ENCODE measurements at regions not wholly inside any gene's neighbourhood (a gene's known extent, or its start where the extent isn't known, plus 50 kb on each side); places are given as distances from the start of the nearest gene placed in this dataset.

DNA sequence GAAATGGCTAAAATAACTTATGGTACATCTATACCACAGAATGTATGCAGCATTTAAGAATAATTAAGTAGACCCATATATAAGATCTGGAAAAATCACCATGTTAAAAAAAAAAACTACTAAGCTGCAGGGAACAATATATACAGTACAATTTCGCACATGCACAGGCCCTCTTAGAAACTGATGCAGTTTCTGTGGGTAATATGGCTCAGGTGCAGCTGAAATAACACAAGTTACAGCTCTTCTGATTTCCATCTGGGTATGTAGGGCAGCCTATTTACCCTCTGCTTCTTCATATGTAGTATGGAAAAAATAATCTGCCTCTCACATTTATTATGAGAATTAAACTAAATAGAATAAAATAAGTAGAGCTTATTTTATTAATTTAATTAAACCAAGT is 82.9 kb downstream of the YIPF5 start:
- no peak for DNase-seq (ENCODE audit: low read depth)

DNA sequence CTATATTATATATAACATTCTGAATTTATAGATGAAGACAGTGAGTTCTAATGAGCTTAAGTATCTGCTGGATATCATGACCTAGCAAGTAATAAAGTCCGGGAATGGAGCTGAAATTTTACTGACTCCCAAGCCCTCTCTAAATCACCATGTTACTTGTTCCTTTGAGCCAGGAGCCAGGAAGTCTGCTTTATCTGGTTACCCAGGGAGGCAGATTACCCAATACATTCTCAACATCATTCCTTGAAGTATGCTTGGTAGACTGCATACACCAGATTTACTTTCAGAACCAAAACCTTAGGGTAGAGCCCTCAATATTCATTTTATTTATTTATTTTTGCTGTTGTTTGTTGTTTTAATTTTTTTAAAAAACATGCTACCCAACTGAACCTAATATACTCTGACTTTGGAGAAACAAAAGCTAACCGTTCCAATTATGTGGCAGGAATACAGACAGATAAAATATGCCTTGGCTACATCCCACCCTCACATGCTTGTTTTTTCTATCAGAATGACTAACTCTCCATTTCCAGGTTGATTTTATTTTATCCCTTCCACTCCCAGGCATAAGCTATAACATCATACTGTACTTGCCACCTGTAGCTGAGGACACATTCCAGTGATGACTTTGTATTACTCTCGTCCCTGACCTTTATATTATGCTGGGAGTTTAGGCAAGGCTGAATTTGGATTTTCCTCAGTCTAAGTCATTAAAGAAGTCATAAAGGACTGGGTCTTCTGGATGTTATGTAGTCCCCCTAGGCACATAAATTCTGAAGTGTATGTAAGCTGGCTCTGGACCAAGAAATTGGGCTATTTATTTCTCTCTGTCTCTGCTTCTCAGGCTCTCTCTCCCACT is 82.0 kb downstream of the YIPF5 start:
- TF ChIP-seq, protein P1, sequence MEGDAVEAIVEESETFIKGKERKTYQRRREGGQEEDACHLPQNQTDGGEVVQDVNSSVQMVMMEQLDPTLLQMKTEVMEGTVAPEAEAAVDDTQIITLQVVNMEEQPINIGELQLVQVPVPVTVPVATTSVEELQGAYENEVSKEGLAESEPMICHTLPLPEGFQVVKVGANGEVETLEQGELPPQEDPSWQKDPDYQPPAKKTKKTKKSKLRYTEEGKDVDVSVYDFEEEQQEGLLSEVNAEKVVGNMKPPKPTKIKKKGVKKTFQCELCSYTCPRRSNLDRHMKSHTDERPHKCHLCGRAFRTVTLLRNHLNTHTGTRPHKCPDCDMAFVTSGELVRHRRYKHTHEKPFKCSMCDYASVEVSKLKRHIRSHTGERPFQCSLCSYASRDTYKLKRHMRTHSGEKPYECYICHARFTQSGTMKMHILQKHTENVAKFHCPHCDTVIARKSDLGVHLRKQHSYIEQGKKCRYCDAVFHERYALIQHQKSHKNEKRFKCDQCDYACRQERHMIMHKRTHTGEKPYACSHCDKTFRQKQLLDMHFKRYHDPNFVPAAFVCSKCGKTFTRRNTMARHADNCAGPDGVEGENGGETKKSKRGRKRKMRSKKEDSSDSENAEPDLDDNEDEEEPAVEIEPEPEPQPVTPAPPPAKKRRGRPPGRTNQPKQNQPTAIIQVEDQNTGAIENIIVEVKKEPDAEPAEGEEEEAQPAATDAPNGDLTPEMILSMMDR (conservative IDR thresholded peaks at IDR 0.05; ENCODE audit: low read depth, low read length) = no peak
- DNase-seq (ENCODE audit: low read depth) = no peak
- H3K4me3 ChIP-seq (ENCODE audit: low read depth, low read length) = no peak overlapping the region

More for the DNA sequence above, 82.9 kb downstream of the YIPF5 start:
- TF ChIP-seq, protein P1 (conservative IDR thresholded peaks at IDR 0.05; ENCODE audit: low read depth, low read length) = no peak
- no peak overlapping the region for H3K4me3 ChIP-seq (ENCODE audit: low read depth, low read length)

DNA sequence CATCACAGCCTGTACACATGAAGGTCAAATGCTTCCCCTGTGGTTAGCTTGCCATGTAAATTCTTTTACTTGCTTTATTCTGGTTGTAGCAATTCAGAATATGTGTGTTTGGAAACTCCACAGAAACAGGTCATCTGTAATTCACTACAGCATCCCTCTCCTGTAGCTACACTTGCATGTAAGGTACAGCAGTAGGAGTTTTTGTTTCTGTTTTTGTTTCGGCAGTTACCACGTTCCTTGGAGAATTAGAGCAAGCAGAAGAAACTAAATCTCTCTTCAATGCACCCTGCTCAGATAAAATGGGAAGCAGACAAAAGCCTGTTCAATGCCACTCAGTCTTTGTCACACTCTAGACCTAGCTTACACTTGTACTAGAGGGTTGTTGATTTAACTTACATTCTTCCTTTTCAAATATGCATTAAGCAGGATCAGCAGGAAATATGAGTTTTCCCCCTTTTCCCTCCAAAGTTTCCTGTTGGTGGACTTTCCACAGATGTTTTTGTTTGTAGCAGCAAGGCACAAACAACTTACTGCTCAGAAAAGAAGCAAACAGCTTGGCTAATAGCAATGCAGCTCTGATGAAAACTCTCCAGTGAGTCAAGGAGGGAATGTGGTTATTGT is 80.9 kb downstream of the YIPF5 start:
- TF ChIP-seq, protein P1 (conservative IDR thresholded peaks at IDR 0.05; ENCODE audit: low read depth, low read length) = no peak
- no peak for DNase-seq (ENCODE audit: low read depth)
- no peak overlapping the region for H3K4me3 ChIP-seq (ENCODE audit: low read depth, low read length)

DNA sequence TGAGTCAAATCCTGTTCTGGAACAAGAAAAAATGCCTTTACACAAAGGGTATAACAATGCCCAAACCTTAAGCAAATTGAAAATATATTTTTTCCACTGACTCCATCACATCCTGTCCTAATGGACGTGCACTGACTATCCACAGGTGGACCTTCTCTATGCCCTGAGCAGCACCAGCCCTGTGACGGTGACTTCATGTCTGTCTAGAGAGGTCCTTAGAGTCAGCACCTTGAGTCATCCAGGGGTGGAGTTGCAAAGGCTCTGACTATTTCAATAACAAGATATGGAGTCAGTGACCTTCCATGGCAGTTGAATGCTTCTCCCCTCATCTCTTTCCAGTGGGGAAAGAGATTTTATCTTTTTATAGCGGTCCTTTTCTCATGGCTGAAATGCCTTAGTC is 78.0 kb downstream of the YIPF5 start:
- no peak for DNase-seq (ENCODE audit: low read depth)
- H3K4me3 ChIP-seq (ENCODE audit: low read depth, low read length) = no peak overlapping the region
- TF ChIP-seq, protein P1 (conservative IDR thresholded peaks at IDR 0.05; ENCODE audit: low read depth, low read length) = no peak

DNA sequence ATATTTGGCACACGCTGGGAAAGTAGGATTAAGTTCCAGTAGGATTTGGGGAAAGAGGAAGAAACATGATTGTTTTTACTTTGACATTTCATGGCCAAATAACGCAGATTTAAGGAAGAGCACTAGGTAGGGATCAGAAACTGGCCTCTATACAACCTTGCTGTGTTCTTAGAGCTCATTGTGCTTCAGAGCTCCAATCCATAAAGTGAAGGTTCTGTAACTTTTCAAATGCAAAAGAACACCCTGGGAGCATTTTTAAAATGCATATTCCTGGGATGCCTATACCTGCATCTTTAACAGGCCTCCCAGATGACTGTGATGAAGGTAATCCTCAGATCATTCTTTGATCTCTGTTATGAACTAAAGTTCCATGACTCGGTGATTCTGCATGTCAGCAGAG is 77.1 kb downstream of the YIPF5 start:
- no peak for DNase-seq (ENCODE audit: low read depth)
- TF ChIP-seq, protein P1 (conservative IDR thresholded peaks at IDR 0.05; ENCODE audit: low read depth, low read length) = no peak
- no peak overlapping the region for H3K4me3 ChIP-seq (ENCODE audit: low read depth, low read length)

DNA sequence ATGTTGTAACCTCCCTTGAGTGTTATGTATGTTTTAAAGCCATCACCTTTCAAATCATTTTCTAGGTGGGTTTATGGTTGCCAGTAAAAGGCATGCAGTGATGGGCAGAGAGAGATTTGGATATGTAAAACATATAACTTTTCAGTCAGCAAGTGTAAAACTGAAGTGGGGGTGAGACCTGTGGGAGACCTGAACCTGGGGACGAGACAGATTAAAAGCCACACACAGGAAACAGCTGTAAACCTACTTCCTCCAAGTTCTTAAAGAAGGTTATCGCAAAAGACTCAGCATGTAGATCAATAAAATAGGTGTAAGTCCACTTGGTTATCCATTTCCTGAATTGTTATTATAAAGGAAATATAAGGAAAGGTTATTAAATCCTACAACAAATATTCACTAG is 76.6 kb downstream of the YIPF5 start:
- DNase-seq (ENCODE audit: low read depth) = no peak
- TF ChIP-seq, protein P1 (conservative IDR thresholded peaks at IDR 0.05; ENCODE audit: low read depth, low read length) = no peak
- no peak overlapping the region for H3K4me3 ChIP-seq (ENCODE audit: low read depth, low read length)

All from epithelial cell of proximal tubule (primary cell).